Mesothelial cell of epicardium (in vitro differentiated cells): ENCODE measurements at regions not wholly inside any gene's neighbourhood (a gene's known extent, or its start where the extent isn't known, plus 50 kb on each side); places are given as distances from the start of the nearest gene placed in this dataset.
"Not testable (repeated sequence)": the region's sequence is repeated elsewhere in the genome, so short reads cannot be mapped to it uniquely, and the experiment has no call there.

Experiments used
- DNase-seq, 2 experiments: peaks; one replicate each; pipeline ENCODE4 v3.0.0; 2021; ENCODE audit warnings: low spot score in 2 of 2; ENCODE audit not compliant: unreplicated experiment in 2 of 2
- H3K27ac Mint-ChIP-seq: 2 replicates; pipeline ENCODE4 v1.8.0; 2021; ENCODE audit warnings: mixed read lengths
- H3K27me3 Mint-ChIP-seq: 2 replicates; pipeline ENCODE4 v1.8.0; 2021; ENCODE audit warnings: low read depth, mixed read lengths
- H3K36me3 Mint-ChIP-seq: 2 replicates; pipeline ENCODE4 v1.8.0; 2021; ENCODE audit warnings: mixed read lengths
- H3K4me1 Mint-ChIP-seq: 2 replicates; pipeline ENCODE4 v1.8.0; 2021; ENCODE audit warnings: mixed read lengths
- H3K4me3 Mint-ChIP-seq: 2 replicates; pipeline ENCODE4 v1.8.0; 2021; ENCODE audit warnings: mild to moderate bottlenecking, moderate library complexity, mixed read lengths
- H3K9me3 Mint-ChIP-seq: 2 replicates; pipeline ENCODE4 v1.8.0; 2021; ENCODE audit warnings: mixed read lengths
- TF ChIP-seq, protein P1 (sequence below): fragments of 200-600 bp; sonication (generic); IDR thresholded peaks from one replicate; pipeline ENCODE4 v1.5.0; 2021; ENCODE audit warnings: antibody characterized with exemption; ENCODE audit not compliant: unreplicated experiment

DNA sequence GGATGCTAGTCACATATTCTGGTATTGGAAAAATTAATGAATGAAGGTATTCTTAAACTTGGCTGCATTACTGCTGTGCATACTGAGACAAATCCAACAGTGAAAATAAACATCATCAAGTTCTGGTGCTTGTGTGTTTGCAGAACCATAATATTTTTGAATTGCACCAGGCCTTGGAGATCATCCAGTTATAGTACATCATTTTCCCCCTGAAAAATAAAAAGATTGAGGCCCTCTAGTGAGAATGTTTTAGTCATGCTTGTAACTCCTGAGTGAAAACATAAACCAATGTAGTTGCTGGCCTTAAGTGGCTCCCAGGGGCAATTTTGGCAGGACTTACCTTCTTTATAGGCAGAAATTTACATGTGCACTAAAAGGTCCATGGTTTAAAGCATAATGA, 218.8 kb upstream of the TMEM229A start:
- H3K9me3 Mint-ChIP-seq = peaks cover 15% of the 10 kb centered on the region
- TF ChIP-seq, protein P1, sequence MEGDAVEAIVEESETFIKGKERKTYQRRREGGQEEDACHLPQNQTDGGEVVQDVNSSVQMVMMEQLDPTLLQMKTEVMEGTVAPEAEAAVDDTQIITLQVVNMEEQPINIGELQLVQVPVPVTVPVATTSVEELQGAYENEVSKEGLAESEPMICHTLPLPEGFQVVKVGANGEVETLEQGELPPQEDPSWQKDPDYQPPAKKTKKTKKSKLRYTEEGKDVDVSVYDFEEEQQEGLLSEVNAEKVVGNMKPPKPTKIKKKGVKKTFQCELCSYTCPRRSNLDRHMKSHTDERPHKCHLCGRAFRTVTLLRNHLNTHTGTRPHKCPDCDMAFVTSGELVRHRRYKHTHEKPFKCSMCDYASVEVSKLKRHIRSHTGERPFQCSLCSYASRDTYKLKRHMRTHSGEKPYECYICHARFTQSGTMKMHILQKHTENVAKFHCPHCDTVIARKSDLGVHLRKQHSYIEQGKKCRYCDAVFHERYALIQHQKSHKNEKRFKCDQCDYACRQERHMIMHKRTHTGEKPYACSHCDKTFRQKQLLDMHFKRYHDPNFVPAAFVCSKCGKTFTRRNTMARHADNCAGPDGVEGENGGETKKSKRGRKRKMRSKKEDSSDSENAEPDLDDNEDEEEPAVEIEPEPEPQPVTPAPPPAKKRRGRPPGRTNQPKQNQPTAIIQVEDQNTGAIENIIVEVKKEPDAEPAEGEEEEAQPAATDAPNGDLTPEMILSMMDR = no peak

DNA sequence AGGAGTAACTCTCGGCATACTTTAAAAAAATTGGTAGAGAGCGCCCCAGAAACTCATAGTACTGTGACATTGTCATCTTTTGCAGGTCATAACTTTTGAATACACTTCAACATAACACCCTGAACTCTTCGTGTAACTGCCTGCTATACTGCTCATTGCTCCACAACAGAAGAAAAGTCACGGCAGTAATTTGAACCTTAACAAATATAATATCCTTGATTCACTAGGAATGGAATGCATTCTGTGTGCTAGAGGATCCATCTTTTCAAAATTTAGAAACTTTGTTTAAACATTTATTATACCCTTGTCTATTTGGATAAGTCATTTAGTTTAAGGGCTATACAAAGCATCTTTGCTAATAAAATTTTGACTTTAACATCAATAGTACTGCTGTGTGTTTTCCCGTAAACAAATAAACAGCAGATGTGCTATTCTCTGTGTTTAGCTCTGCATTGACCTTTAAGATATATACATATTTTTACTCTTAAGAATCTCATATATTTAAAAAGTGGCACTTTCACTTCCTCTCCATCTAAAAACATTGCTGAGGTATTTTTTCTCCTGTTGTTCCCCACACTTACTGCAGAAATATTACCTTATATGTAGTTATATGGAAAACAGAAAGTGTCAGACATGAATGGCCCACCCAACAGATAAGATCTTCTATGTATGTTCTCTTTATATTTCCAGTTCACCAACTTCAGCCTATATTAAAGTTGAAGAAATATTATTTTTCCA, 217.6 kb upstream of the TMEM229A start:
- no peak for DNase-seq
- H3K27me3 Mint-ChIP-seq = no peaks in the 10 kb centered on the region
- no peak overlapping the region for H3K27ac Mint-ChIP-seq
- H3K9me3 Mint-ChIP-seq = peaks cover 15% of the 10 kb centered on the region
- no peak overlapping the region for H3K4me3 Mint-ChIP-seq
- no peaks in the 10 kb centered on the region for H3K36me3 Mint-ChIP-seq
- TF ChIP-seq, protein P1 = no peak
- H3K4me1 Mint-ChIP-seq = peaks cover 11% of the 10 kb centered on the region

More for the DNA sequence above, 218.8 kb upstream of the TMEM229A start:
- Mint-ChIP-seq H3K4me1 (peaks cover 6% of the 10 kb centered on the region), H3K36me3 (no peaks in the 10 kb centered on the region), H3K27me3 (no peaks in the 10 kb centered on the region), H3K4me3 (no peak overlapping the region), H3K27ac (no peak overlapping the region)
- no peak for DNase-seq

DNA sequence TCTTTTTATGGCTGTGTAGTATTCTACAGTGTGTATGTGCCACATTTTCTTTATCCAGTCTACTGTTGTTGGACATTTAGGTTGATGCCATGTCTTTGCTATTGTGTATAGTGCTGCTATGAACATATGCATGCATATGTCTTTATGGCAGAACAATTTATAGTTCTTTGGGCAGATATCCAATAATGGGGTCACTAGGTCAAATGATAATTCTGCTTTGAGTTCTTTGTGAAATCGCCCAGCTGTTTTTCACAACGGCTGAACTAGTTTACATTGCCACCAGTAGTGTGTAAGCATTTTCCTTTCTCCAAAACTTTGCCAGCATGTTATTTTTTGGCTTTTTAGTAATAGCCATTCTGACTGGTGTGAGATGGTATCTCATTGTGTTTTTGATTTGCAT, 214.8 kb upstream of the TMEM229A start:
- Mint-ChIP-seq H3K27ac (no peak overlapping the region), H3K4me1 (peaks cover 7% of the 10 kb centered on the region), H3K9me3 (peaks cover 15% of the 10 kb centered on the region), H3K36me3 (no peaks in the 10 kb centered on the region), H3K27me3 (no peaks in the 10 kb centered on the region), H3K4me3 (no peak overlapping the region)
- TF ChIP-seq, protein P1 = no peak
- no peak for DNase-seq

DNA sequence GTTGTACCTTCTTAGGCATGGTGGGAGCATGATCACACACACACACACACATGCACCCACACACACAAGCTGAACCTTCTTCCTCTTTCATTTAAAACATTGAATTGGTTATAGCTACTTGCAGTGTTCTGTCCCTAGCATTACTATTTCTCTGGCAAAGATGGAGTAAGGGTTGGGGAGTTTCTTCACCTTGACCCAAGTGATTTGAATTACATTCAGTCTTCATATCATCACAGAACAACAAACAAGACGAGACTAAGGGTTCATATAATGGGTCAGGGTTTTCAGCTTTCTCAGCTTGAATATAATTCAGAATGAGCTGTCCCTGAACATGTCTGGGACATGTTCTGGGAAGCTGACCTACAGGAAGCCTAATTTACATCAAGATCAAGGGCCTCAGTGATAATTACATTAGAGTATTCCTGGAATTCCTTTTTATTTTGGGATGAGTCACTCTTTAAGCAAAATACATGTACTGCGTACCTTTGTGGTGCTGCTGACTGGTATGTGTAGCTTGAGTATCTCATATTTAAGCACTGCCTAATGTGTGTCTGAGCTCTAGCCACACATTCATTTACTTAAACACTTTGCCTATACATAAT, 213.5 kb upstream of the TMEM229A start:
- Mint-ChIP-seq H3K4me1 (peaks cover 7% of the 10 kb centered on the region), H3K27me3 (no peaks in the 10 kb centered on the region), H3K4me3 (no peak overlapping the region), H3K9me3 (peaks cover 15% of the 10 kb centered on the region), H3K27ac (peak overlapping the region; percentile 8), H3K36me3 (no peaks in the 10 kb centered on the region)
- TF ChIP-seq, protein P1 = no peak
- no peak for DNase-seq

DNA sequence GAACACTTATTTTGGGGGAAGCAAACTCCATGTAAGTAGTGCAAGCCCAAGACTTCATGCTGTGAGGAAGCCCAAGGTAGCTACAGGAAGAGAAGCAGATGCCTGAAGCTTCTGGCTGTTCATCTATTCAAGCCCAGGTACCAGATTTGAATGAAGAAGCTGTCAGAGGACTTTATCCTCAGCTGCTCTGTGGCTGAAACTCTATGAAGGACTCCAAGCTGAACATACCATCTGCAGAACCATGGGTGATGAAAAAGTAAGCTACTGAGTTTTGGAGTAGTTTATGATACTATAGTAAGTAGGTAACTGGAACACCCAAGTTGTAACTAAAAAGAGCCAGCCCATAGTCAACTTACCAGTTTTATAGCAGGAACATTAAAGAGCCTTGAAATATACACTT, 211.6 kb upstream of the TMEM229A start:
- H3K27me3 Mint-ChIP-seq, DNase-seq, H3K4me3 Mint-ChIP-seq, H3K36me3 Mint-ChIP-seq, H3K4me1 Mint-ChIP-seq, H3K27ac Mint-ChIP-seq: not testable (repeated sequence)
- peaks cover 15% of the 10 kb centered on the region for H3K9me3 Mint-ChIP-seq

DNA sequence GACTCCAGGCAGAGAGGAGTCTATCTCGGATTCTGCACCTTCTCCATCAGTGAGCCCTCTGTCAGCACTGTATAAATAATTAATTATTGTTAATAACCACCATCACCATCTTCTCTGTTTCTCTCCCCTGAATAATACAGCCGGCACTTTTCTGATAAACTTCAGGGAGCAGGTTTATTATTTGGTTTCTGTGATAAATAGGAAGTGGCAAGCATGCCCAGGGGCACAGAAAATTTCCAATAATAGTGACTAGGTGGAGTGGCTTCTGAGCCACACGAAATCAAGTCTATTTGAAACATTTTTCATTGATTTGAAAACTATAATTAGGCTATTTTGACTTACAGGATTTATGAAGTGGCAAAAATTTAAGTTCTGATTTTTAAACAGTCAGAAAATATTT, 186.8 kb upstream of the TMEM229A start:
- no peak for DNase-seq
- Mint-ChIP-seq H3K27ac (no peak overlapping the region), H3K36me3 (no peaks in the 10 kb centered on the region), H3K27me3 (no peaks in the 10 kb centered on the region), H3K9me3 (peaks cover 17% of the 10 kb centered on the region), H3K4me1 (peaks cover 2% of the 10 kb centered on the region), H3K4me3 (no peak overlapping the region)
- TF ChIP-seq, protein P1 = no peak
